NOMO-1 treated with DMSO at 0.1 percent for 48 hours (cell line): ENCODE measurements at regions not wholly inside any gene's neighbourhood (a gene's known extent, or its start where the extent isn't known, plus 50 kb on each side); places are given as distances from the start of the nearest gene placed in this dataset.

Experiments
- DNase-seq: peaks from one replicate; lab custom pipeline; 2025; ENCODE audit not compliant: unreplicated experiment; lab: John Stamatoyannopoulos, UW

DNA sequence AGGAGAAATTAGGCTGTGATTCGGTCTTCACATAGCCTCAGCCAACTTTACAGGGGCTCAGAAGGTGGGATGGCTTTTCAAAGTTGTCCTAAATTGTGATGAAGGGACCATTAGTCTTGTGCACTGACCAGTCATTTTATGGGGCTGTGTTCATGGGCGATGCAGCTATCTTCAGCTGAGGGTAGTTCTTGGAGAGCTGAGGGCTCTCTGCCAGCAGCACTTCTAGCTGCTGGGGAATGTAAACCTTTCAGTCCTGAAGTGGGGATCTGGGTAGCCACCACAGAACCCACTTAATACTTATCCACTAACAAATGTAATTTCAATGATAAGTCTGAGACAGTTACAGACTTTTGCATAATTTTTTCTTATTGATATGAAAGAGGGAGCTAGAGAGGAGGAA lies 270.6 kb downstream of the AEBP2 start:
- DNase-seq = no peak

DNA sequence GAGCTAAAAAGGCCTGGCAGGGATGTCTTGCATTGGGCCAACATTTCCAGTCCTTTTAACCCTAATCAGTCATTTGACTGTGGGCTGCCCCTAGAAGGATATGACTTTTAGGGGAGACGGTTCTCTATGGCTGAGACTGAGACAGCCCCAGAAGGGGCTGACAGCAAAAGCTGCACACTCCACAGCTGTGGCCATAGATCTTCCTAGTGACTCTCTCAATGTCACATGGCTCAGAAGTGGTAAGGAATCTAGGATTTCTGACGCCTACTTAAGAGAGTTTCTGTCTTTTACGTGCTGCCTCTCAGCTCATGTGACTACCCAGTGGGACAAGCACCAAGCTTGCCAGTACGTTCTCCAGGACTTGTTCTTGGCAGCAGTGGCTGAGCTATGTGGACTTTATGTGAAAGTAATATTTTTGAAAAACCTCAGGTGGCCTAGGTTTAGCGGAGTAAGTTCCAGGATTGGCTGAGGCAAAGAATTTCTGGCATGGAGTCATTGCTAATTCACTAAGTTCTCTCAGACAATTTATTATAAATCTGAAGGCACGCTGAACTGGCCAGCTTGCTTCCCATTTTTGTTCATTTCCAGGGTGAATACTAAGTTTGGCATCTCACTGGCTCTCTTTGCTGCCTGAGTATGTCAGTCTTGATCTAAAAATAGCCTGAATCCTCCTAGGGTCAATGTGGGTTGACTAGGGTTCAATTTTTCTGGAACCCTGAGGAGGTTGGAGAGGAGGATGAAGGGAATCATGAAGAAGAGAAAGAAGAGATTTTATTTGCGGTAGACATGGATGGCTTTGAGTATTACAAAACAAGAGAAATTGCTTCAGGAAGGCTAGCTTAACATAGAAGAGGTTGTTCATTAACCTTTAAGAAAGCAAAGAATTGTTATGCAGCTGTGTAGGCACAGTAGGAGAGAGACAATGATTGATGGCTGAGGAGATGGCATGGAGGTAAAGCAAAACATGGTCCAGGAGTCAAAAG lies 271.8 kb downstream of the AEBP2 start:
- DNase-seq = no peak

DNA sequence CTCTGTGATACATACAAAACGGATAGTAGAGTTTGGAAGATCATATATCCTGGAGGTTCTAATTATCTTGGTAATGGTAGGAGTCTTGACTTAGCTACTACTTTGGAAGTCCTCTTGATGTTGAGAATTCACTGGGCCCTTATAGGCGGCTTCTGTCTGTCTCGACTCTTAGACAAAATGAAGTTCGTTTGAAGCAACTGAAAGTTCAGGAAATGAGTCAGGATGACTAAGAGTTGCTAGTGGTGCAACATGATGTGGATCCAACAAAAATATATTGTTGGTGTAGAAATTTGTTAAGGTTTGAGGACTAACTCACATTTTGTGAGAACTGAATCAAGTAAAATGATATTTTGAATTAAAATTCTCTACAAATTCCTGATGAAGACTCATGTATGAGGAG lies 272.7 kb downstream of the AEBP2 start:
- DNase-seq = peak; percentile 76

DNA sequence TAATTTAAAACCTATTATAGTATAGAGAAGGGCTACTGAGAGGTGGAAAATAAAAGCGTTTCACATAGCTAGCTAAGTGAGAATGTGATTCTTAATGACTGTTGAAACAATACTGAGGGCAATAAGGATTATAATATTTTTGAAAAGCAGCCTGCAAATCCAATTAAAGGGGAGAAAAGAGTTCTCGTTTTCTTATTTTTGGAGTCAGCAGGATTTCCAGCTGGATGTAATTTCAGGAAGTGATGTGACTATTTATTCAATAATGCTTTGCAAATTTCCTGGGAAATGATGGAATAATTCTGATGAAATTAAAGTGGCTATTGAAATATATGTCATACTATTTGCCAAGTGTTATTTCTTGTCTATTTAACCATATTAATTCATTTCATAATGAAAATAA lies 279.1 kb downstream of the AEBP2 start:
- no peak for DNase-seq

DNA sequence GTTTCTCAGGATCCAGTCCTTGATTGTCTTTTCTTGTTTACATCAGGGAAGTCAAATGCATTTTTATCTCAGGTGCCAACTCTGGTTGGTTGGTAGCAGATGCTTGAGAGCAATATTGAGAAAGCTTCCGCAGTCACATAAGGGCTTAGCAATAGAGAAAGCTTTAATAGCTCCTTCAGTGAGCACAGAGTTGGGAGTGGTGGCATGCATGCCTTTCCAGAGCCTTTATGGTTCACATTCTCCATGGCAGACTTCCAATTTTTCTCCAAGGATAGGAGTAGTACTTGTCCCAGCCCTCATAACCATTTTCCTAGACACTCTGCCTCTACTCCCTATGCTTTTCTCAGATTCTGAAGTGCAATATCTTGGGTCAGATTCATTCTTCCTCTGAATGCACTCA lies 280.4 kb downstream of the AEBP2 start:
- no peak for DNase-seq

DNA sequence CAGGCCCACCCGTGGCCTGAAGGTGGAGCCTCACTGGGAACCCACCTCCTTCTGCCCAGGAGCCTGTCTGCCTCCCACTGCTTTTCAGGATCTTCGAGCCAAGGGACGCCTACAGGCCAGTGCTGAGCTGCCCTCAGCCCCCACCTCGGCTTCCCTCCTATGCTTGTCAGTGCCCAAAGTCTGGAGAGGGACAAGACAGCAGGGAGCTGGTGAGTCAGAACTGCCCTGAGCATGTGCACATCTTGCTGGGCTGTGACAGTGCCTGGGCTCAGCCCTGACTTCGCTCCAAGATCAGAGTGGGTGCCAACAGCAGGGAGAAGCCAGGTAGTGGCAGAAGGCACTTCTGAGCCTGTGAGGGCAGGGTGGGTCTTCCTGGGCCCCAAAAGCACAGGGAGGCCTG lies 286.8 kb downstream of the AEBP2 start:
- DNase-seq = no peak

DNA sequence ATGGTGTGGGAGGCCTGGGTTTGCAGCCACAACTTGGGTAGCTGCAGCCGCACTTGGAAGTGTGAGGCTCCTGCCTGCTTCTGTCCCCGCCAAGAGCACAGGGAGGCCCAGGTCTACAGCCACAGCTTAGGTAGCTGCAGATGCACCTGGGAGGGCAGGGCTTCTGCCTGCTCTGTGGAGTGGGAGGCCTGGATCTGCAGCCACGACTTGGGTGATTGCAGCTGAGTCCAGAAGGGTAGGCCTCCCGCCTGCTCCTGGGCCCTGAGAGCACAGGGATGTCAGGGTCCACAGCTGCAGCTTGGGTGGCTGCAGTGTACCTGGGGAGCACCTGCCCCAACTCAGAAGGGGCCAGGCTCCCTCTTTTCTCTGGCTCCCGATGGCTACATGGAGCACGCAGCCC lies 287.3 kb downstream of the AEBP2 start:
- DNase-seq = no peak

DNA sequence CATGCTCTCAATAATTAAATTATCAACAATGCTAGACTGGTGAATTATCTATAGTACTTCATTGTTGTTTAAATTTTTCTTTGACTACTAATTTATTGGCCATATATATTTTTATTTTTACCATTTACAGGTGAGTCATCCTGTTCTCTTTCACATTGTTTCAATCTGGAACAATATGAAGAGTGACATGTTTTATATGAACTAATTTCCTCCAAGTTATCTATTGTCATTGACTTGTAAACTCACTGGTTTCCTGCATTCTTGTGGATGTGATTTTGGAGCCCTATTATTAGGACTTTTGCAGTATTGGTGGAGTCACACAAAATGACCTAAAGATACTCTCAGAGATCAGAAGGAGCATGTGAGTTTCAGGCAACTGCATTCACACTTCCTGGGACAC lies 297.7 kb downstream of the AEBP2 start:
- DNase-seq = no peak

DNA sequence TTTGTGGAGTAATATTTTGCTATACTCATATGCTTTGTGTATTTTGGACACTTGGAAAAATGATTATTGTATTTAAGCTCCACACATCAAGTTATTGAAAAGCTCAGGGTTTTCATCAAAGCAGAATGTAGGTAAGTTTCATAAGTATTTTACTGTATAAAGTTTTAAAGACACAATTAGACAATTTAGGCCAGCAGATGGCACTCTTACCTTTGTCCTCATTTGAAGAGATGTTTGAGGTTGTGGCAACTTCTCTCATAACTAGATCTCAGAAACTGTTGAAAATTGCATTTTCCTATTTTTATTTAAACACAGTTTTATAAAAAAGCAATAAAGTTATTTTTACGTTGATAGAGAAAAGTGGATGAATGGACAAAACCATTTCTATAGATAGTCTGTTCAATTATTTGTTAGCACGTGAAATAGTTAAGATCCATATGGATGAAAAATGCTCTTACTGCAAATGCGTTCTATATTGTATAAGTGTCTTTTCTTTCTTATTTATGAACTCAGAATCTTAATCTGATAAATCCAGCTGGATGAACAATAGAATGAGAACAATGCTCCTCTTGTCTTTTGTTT lies 300.0 kb downstream of the AEBP2 start:
- peak; percentile 58 for DNase-seq

DNA sequence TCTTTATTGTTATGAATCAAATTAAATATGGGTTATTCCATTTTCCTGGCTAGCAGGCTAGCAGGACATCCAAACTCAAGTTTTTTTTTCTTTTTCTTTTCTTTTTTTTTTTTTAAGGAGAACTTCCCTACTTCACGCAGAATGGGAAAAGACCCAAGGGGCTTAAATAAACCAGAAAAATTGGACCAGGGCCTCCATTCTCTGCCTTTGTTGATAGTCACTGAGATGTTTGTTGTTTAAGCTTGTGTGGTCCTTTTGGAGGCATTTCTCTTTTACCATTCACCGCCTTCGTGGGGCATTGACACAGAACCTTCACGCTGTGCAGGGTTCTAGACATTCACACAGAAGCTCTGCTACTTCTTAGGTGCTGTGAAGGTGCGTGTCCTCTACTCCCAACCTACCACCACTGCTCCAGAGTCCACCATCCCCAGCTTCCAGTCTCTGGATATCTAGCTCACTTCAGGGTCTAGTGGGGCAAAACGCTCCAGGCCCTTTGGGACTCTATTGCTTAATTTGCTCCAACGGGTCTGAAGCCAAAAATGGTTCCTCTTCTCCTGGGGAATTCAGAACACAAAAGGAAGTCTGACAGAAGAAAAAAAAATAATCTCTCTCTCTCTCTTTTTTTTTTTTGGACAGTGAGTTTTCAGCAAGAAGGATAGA lies 301.3 kb downstream of the AEBP2 start:
- DNase-seq = no peak

DNA sequence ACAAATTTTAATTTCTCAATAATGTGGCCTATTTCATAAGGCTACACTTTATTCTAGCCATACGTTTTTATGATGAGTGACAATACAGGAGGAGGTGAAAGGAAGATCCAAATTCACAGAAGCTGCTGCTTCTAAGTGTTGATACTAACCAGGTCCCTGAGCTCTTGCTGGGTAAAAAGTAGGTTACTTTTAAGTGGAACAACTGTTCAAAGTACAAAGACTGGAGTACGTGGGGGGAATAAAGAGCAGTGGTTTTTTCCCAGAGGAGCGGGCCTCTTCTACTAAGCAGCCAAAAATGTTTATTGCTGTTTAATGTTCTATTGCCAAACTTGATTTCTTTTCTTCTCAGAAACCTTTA lies 301.8 kb downstream of the AEBP2 start:
- DNase-seq = no peak

DNA sequence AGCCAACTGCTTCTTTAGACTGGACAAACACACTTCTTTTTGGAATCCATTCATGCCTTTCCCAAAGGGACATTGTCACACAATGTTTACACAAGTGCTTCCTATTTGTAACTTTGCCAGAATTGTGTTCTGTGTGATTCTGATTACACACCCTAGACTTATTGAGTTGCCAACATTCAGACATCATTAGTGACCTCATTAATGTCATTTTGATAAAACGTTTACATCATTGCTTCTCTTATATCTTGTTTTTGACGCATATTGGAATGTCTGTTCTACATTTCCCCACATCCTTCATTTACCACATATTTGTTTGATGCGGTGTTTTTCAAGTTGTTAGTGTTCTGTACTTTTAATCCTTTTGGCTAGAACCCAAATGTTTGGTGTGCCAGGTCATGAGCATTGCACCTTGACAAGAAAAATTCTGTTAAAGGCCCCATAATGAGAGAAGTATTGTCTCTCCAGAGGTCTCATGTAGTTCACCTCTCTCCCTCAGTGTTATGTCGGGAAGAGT lies 305.5 kb downstream of the AEBP2 start:
- no peak for DNase-seq

DNA sequence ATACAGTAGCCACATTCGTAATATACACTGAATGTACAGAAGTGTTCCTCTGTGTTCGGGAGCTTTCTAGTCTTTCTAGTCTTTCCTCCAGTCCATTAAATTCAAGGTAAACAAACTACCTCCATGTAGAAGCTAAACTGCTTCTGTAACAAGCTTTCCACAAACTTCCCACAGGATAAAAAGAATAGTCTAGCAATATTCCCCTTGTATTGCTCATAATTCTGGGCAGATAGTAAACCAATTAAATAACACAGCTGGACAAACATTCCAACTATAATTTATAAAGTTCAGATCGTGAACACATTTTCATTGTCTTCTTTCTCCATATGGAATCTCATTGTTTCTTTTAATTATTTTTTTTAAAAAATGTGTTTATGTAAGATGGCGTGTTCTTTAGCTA lies 307.2 kb downstream of the AEBP2 start:
- no peak for DNase-seq

DNA sequence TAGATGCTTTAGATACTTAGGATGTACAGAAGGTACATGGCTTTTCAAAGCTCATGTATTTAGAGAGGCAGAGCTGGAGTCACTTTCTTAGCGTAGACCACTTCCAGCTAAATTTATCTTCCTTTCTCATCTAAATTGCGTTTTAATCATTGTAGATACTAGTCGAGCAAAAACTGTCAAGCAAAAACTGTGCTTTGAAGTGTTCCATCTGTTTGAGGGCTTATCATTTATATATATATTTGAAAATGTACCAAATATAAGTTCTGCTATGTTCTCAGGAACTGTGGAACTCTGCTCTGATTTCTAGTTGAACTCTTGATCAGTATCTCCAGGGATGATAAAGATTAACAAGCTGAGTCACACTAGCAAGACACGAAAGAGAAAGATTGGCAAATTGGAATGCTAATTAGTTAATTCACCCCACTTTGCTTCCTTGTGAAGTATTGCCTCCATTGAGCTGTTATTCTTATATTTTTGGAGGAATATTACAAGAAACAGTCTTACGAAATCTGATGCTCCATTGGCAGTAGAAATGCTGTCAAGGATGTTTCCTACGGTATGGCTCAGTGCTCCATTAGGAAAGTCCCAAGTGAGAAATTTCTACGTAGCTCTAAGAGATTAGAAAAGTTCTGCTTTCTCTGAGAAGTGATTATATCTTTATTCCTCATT lies 310.7 kb downstream of the AEBP2 start:
- DNase-seq = no peak

DNA sequence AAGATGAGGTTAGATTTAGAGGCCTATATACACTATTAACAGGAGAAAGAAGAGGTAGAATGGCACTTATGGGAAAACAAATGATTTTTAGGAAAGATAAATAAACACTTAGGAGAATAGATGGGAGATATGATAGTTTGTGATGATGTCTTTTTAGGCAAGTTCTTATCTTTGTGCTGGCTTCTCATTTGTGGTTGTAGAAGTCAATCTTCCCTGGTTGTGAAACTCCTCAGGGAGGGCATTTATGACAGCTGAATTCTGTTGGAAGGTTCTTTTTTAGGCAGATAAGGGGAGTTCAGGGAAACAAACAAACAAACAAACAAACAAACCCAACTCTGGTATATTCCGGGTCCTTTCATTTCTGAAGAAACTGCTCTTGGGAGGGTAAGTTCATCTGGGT lies 311.8 kb downstream of the AEBP2 start:
- no peak for DNase-seq

DNA sequence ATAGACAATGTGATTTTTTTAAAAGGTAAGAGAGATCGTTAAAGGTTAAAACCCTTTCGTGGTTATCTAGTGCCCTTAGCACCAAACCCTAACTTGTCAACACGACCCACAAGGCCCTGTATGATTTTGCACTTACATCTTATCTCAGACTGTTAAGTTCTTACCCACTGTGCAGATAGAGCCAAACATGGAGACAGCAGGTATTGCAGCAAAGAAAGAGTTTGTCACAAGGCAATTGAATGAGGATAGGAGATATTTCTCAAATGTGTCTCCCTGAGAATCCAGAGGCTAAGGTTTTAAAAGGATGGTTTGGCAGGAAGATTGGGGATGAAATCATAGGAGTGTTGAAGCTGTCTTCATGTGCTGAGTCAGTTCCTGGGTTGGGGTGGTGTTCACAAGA lies 313.4 kb downstream of the AEBP2 start:
- DNase-seq = no peak

DNA sequence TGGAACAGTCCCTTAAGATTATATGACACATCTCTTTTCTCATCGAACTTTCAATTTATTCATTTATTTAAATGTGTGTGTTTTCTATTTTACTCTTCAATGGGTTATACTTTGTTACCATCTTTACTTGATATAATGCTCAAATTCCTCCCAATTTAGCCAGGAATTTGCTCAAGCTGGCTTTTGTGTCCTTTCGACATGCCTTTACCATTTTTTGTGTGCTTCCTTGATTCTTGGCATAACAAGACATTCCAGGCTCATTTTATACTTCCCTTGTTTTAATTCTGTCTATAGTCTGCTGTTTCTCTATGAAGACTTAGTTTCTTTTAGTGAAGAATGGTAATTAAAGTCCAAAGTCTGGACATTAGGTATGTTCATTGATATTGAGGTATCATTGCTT lies 315.8 kb downstream of the AEBP2 start:
- no peak for DNase-seq

DNA sequence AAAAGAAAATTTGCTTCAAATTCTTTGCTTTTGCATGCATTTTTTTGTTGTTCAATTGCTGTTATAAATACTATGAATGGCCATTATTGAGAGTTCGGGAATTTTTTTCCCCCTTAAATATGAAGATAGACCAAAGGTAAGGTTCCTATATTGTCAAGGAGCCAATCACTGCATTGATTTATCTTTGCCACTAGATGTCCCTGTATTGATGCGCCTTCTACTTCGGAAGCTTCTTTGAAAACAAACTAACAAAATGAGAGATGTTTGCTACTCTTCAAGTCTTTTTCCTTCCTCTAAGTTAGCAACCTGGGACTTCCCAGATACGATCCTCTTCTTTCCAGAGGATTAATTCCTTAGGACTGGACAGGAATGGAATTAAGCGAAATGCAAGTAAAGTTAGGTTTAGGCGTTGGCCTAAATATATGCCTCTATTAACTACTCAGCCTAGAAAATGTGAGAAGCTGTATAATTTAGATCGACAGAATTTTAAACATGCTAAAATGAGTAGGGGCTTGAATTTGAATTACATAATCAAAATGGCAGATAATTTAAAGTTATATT lies 318.1 kb downstream of the AEBP2 start:
- DNase-seq = peak; percentile 50

DNA sequence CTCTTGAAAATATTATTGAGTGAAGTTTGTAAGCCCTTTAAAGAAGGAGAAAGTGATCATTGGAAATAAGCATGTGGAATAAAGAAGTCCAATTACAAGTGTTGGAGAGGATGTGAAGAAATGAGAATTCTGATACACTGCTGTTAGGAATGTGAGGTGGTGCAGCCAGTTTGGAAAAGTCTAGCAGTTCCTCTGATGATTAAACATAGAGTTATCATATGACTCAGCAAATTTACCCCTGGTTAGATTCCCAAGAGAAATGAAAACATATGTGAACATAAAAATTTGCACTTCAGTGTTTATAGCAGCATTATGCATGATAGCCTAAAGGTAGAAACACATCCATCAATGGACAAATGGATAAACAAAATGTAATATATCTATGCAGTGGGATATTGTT lies 319.9 kb downstream of the AEBP2 start:
- no peak for DNase-seq

DNA sequence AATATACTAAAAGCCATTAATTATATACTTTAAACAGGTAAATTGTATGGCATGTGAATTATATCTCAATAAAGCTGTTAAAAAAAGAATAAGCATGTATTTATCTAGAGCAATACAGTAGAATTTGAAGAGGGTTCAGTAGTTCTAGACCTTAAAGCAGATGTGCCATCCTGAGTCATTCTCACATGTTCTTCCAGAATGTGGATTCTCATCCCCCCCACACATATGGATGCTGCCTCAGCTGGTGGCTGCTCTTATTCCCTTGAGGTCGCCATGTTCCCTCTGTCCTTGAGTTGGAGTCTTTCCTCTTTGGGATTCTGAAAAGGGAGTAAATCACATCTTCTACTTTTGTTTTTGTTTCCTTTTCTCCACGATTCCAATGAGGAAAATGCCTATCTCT lies 321.3 kb downstream of the AEBP2 start:
- no peak for DNase-seq

DNA sequence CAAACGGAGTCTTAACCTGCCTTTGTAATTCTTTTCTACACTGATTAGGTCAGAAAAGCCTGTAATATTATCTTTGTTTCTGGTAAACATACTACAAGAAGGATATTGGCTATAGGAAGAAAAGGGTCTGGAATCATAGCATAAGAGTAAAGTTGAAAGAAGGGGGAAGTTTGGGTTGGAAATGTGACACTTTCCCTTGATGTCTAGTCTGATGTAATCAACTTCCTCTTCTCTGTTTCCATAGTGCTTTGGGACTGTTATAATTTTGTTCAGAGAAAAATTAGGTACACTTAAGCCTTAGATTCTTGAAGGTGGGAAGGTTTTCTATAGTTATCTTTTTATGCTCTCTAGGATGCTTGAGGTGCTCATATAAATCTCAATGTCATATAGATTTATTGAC lies 322.2 kb downstream of the AEBP2 start:
- DNase-seq = peak; percentile 74
